Upper lobe of right lung (tissue), 1 donor: ENCODE measurements at regions not wholly inside any gene's neighbourhood (a gene's known extent, or its start where the extent isn't known, plus 50 kb on each side); places are given as distances from the start of the nearest gene placed in this dataset.

Source experiments
- ATAC-seq: fragments of 200-7000 bp; cut with Tn5 transposase; one replicate; pipeline ENCODE4 v1.9.1; 2020; ENCODE audit warnings: mild to moderate bottlenecking, moderate library complexity
- DNase-seq: peaks from one replicate; pipeline ENCODE4 v3.0.0-alpha.2; 2020
- H3K27ac ChIP-seq: fragments of 200-600 bp; one replicate; pipeline ENCODE4 v1.8.0; 2022
- H3K27me3 ChIP-seq: fragments of 200-600 bp; one replicate; pipeline ENCODE4 v1.8.0; 2022; ENCODE audit warnings: mild to moderate bottlenecking
- H3K36me3 ChIP-seq: fragments of 200-600 bp; one replicate; pipeline ENCODE4 v1.8.0; 2022
- H3K4me1 ChIP-seq: fragments of 200-600 bp; one replicate; pipeline ENCODE4 v1.8.0; 2022
- H3K4me3 ChIP-seq: fragments of 200-600 bp; one replicate; pipeline ENCODE4 v1.8.0; 2022; ENCODE audit warnings: mild to moderate bottlenecking
- H3K9me3 ChIP-seq: fragments of 200-600 bp; one replicate; pipeline ENCODE4 v1.8.0; 2022
- CTCF ChIP-seq: fragments of 200-600 bp; IDR thresholded peaks from one replicate; pipeline ENCODE4 v1.8.0; 2022; ENCODE audit warnings: antibody characterized with exemption
- intact Hi-C: fragments of 100-400 bp; cut with DNase I; formaldehyde crosslinking; loops from one replicate; pipeline ENCODE4 v1.11.0; 2022
- donor health status: DM: no; HTN: yes; CAD: no; lungs with severe emphysema.

GRCh38 chr2:120578576-120579352 is 156.9 kb upstream of the GLI2 start:
- ATAC-seq (no peak), DNase-seq (no peak)
- TF ChIP-seq CTCF, result no peak
- H3K4me3 ChIP-seq, result no peak overlapping the region
- peaks cover 11% of the 10 kb centered on the region for H3K27me3 ChIP-seq
- H3K4me1 ChIP-seq, result peaks cover 5% of the 10 kb centered on the region
- intact Hi-C loops, result loop anchor here (10.0 kb wide), 1 partner anchor 96 kb away; no protein-coding TSS in a partner anchor
- no peak overlapping the region for H3K27ac ChIP-seq
- H3K9me3 ChIP-seq, result no peaks in the 10 kb centered on the region
- no peaks in the 10 kb centered on the region for H3K36me3 ChIP-seq

GRCh38 chr2:120579916-120580685 is 155.6 kb upstream of the GLI2 start:
- Histone ChIP-seq H3K9me3 (no peaks in the 10 kb centered on the region), H3K4me3 (no peak overlapping the region), H3K27me3 (peaks cover 11% of the 10 kb centered on the region), H3K27ac (no peak overlapping the region), H3K4me1 (peaks cover 5% of the 10 kb centered on the region), H3K36me3 (no peaks in the 10 kb centered on the region)
- no peak for ATAC-seq
- DNase-seq, result no peak
- no peak for TF ChIP-seq CTCF
- intact Hi-C loops, result loop anchor here (10.0 kb wide), 1 partner anchor 95 kb away; no protein-coding TSS in a partner anchor

- Histone ChIP-seq H3K4me1 (peaks cover 5% of the 10 kb centered on the region), H3K27ac (no peak overlapping the region), H3K9me3 (no peaks in the 10 kb centered on the region), H3K27me3 (peaks cover 11% of the 10 kb centered on the region), H3K36me3 (no peaks in the 10 kb centered on the region), H3K4me3 (no peak overlapping the region)
- no peak for TF ChIP-seq CTCF
- ATAC-seq, result peak; percentile 23
- DNase-seq, result no peak
- intact Hi-C loops, result no loop called here
Measured at GRCh38 chr2:120580709-120581108, 155.0 kb upstream of the GLI2 start.

- no peak for TF ChIP-seq CTCF
- ATAC-seq, result no peak
- no peaks in the 10 kb centered on the region for H3K9me3 ChIP-seq
- H3K36me3 ChIP-seq, result no peaks in the 10 kb centered on the region
- intact Hi-C loops, result no loop called here
- DNase-seq, result no peak
- H3K27me3 ChIP-seq, result peaks cover 7% of the 10 kb centered on the region
- no peak overlapping the region for H3K27ac ChIP-seq
- peaks cover 6% of the 10 kb centered on the region for H3K4me1 ChIP-seq
- no peak overlapping the region for H3K4me3 ChIP-seq
Measured at GRCh38 chr2:120583121-120583520, 152.5 kb upstream of the GLI2 start.

- H3K27ac ChIP-seq, result no peak overlapping the region
- no peak for TF ChIP-seq CTCF
- H3K4me1 ChIP-seq, result peaks cover 6% of the 10 kb centered on the region
- H3K27me3 ChIP-seq, result peaks cover 7% of the 10 kb centered on the region
- DNase-seq, result no peak
- H3K4me3 ChIP-seq, result no peak overlapping the region
- H3K9me3 ChIP-seq, result no peaks in the 10 kb centered on the region
- ATAC-seq, result no peak
- intact Hi-C loops, result no loop called here
- no peaks in the 10 kb centered on the region for H3K36me3 ChIP-seq
Measured at GRCh38 chr2:120583851-120584570, 151.7 kb upstream of the GLI2 start.
